B cell (primary cell): ENCODE measurements at regions not wholly inside any gene's neighbourhood (a gene's known extent, or its start where the extent isn't known, plus 50 kb on each side); places are given as distances from the start of the nearest gene placed in this dataset.

Source experiments
- ATAC-seq: fragments of 200-7000 bp; cut with Tn5 transposase; one replicate; pipeline ENCODE4 v1.10.0; 2021; ENCODE audit warnings: low read depth, mild to moderate bottlenecking, moderate number of reproducible peaks, moderate library complexity
- CTCF ChIA-PET: fragments of 350-600 bp; sonication (Branson Sonifier 250); formaldehyde crosslinking; loops from one replicate; lab custom pipeline; 2021; ENCODE audit warnings: antibody characterized with exemption, inconsistent platforms; lab: Charles Lee
- POLR2A ChIA-PET: fragments of 350-600 bp; sonication (Branson Sonifier 250); formaldehyde crosslinking; loops from one replicate; lab custom pipeline; 2021; ENCODE audit warnings: antibody characterized with exemption; lab: Charles Lee
- DNase-seq: peaks from one replicate; pipeline ENCODE4 v3.0.0; 2013
- H2AFZ ChIP-seq: 2 replicates; pipeline ENCODE4 v1.6.1; 2012; ENCODE audit warnings: mild to moderate bottlenecking, low read depth, low read length; ENCODE audit not compliant: insufficient read depth, poor library complexity, severe bottlenecking
- H3K27ac ChIP-seq, 2 donors: 1 replicate in 1 of 2; 2 replicates in 1 of 2; pipeline ENCODE4 v1.5.1; 2012 to 2013; ENCODE audit warnings: low read length in 2 of 2, mild to moderate bottlenecking in 2 of 2, moderate library complexity in 1 of 2
- H3K27me3 ChIP-seq, 4 experiments: fragments of 200-600 bp in 1 of 4; sonication (generic) in 1 of 4; replicated peaks in 1 of 4; 1 replicate in 2 of 4; 2 replicates in 2 of 4; pipeline versions ENCODE4 v1.6.1 to v1.7.0; 2013 to 2016; ENCODE audit warnings: low read length in 3 of 4, mild to moderate bottlenecking in 2 of 4, mixed read lengths in 1 of 4, moderate library complexity in 1 of 4; ENCODE audit not compliant: insufficient read depth in 4 of 4, control insufficient read depth in 3 of 4; ENCODE audit errors: control extremely low read depth in 1 of 4
- H3K36me3 ChIP-seq, 2 experiments: replicated peaks in 1 of 2; 1 replicate in 1 of 2; 2 replicates in 1 of 2; pipeline versions ENCODE4 v1.6.1 to v1.7.1; 2013; ENCODE audit warnings: low read length in 1 of 2; ENCODE audit not compliant: insufficient read depth in 2 of 2, control insufficient read depth in 1 of 2; ENCODE audit errors: control extremely low read depth in 1 of 2, extremely low read depth in 1 of 2
- H3K4me1 ChIP-seq, 2 donors: fragments of 200-600 bp in 1 of 2; sonication (generic) in 1 of 2; 1 replicate in 1 of 2; 2 replicates in 1 of 2; pipeline versions ENCODE4 v1.5.1 to v1.6.1; 2013 to 2017; ENCODE audit warnings: low read length in 2 of 2; ENCODE audit not compliant: control insufficient read depth in 2 of 2, insufficient read depth in 2 of 2
- H3K4me2 ChIP-seq: replicated peaks from 2 replicates; pipeline ENCODE3; 2012; ENCODE audit warnings: mild to moderate bottlenecking, low read depth, low read length; ENCODE audit not compliant: poor library complexity, severe bottlenecking
- H3K4me3 ChIP-seq, 5 experiments: fragments of 200-600 bp in 1 of 5; sonication (generic) in 1 of 5; 1 replicate in 3 of 5; 2 replicates in 2 of 5; pipeline versions ENCODE4 v1.5.1 to v1.7.0; 2011 to 2016; ENCODE audit warnings: low read length in 4 of 5, mild to moderate bottlenecking in 4 of 5, low read depth in 2 of 5, control low read depth in 1 of 5, moderate library complexity in 1 of 5; ENCODE audit not compliant: insufficient read depth in 1 of 5; ENCODE audit errors: control extremely low read depth in 1 of 5, extremely low read depth in 1 of 5
- H3K79me2 ChIP-seq: fragments of 200-600 bp; sonication (generic); one replicate; pipeline ENCODE4 v1.6.0; 2016; ENCODE audit warnings: low read length; ENCODE audit not compliant: control insufficient read depth, insufficient read depth
- H3K9ac ChIP-seq: fragments of 200-600 bp; sonication (generic); 2 replicates; pipeline ENCODE4 v1.6.1; 2017; ENCODE audit warnings: mild to moderate bottlenecking, low read length, moderate library complexity
- H3K9me3 ChIP-seq, 3 donors: one replicate each; pipeline versions ENCODE4 v1.6.1 to v1.7.1; 2013; ENCODE audit warnings: low read length in 2 of 3; ENCODE audit not compliant: control insufficient read depth in 2 of 3, insufficient read depth in 1 of 3; ENCODE audit errors: control extremely low read depth in 1 of 3
- H4K20me1 ChIP-seq: 2 replicates; pipeline ENCODE4 v1.6.0; 2012; ENCODE audit warnings: mild to moderate bottlenecking, low read length; ENCODE audit not compliant: insufficient read depth, control insufficient read depth, poor library complexity, severe bottlenecking
- H3K27ac Mint-ChIP-seq: one replicate; pipeline ENCODE4 v1.8.0; 2021; ENCODE audit warnings: mixed read lengths
- H3K27me3 Mint-ChIP-seq: one replicate; pipeline ENCODE4 v1.8.0; 2021; ENCODE audit warnings: mixed read lengths
- H3K4me1 Mint-ChIP-seq: one replicate; pipeline ENCODE4 v1.8.0; 2021; ENCODE audit warnings: mixed read lengths
- H3K4me3 Mint-ChIP-seq: one replicate; pipeline ENCODE4 v1.8.0; 2021; ENCODE audit warnings: mixed read lengths
- H3K9me3 Mint-ChIP-seq: one replicate; pipeline ENCODE4 v1.8.0; 2022; ENCODE audit warnings: mixed read lengths; ENCODE audit not compliant: insufficient read depth
- EZH2 ChIP-seq: IDR thresholded peaks from 2 replicates; pipeline ENCODE4 v1.6.1; 2012; ENCODE audit warnings: borderline replicate concordance, low read depth, mild to moderate bottlenecking, moderate library complexity, low read length; ENCODE audit not compliant: insufficient read depth, poor library complexity, severe bottlenecking
- WGBS: methylation state at CpG from one replicate; pipeline ENCODE4 v1.1.5; 2013; ENCODE audit warnings: missing lambda C conversion rate; ENCODE audit not compliant: insufficient coverage; 5-methylcytosine and 5-hydroxymethylcytosine counted together
- intact Hi-C: fragments of 100-400 bp; cut with micrococcal nuclease; formaldehyde crosslinking; loops from one replicate; pipeline ENCODE4 v1.10.0; 2022
- TF ChIP-seq, protein P1 (sequence below): fragments of 200-600 bp; IDR thresholded peaks from one replicate; pipeline ENCODE4 v1.8.0; 2022; ENCODE audit warnings: antibody characterized with exemption, mild to moderate bottlenecking

GRCh38 chr13:63864171-63864902 lies 2448.7 kb upstream of the PCDH20 start:
- ATAC-seq (no peak), DNase-seq (no peak)
- Histone ChIP-seq H3K36me3 (no peaks in the 10 kb centered on the region), H3K79me2 (no peaks in the 10 kb centered on the region), H3K27me3 (no peaks in the 10 kb centered on the region), H3K4me3 (no peak overlapping the region), H4K20me1 (no peaks in the 10 kb centered on the region), H3K4me2 (no peak overlapping the region), H3K27ac (no peak overlapping the region), H3K4me1 (no peaks in the 10 kb centered on the region), H3K9me3 (peaks cover 0 to 11% (median 3%) of the 10 kb centered on the region in 3 donors), H2AFZ (no peak overlapping the region), H3K9ac (no peak overlapping the region)
- Mint-ChIP-seq H3K4me1 (no peaks in the 10 kb centered on the region), H3K9me3 (no peaks in the 10 kb centered on the region), H3K4me3 (no peak overlapping the region), H3K27me3 (no peaks in the 10 kb centered on the region), H3K27ac (no peak overlapping the region)
- no peak for TF ChIP-seq EZH2
- TF ChIP-seq, protein P1, sequence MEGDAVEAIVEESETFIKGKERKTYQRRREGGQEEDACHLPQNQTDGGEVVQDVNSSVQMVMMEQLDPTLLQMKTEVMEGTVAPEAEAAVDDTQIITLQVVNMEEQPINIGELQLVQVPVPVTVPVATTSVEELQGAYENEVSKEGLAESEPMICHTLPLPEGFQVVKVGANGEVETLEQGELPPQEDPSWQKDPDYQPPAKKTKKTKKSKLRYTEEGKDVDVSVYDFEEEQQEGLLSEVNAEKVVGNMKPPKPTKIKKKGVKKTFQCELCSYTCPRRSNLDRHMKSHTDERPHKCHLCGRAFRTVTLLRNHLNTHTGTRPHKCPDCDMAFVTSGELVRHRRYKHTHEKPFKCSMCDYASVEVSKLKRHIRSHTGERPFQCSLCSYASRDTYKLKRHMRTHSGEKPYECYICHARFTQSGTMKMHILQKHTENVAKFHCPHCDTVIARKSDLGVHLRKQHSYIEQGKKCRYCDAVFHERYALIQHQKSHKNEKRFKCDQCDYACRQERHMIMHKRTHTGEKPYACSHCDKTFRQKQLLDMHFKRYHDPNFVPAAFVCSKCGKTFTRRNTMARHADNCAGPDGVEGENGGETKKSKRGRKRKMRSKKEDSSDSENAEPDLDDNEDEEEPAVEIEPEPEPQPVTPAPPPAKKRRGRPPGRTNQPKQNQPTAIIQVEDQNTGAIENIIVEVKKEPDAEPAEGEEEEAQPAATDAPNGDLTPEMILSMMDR = no peak
- POLR2A ChIA-PET = no interaction called here
- CTCF ChIA-PET = no interaction called here
- intact Hi-C loops = no loop called here
- 88% methylated on average over 3 of the region's 3 CpGs for WGBS

GRCh38 chr13:63855457-63856118 lies 2439.9 kb upstream of the PCDH20 start:
- WGBS = 83% methylated on average over 5 of the region's 7 CpGs
- ATAC-seq (no peak), DNase-seq (no peak)
- Histone ChIP-seq H3K4me3 (no peak overlapping the region), H3K9me3 (peaks cover 0 to 9% (median 3%) of the 10 kb centered on the region in 3 donors), H3K27me3 (no peaks in the 10 kb centered on the region), H3K9ac (no peak overlapping the region), H3K27ac (no peak overlapping the region), H3K79me2 (no peaks in the 10 kb centered on the region), H2AFZ (no peak overlapping the region), H3K4me1 (no peaks in the 10 kb centered on the region), H3K4me2 (no peak overlapping the region), H4K20me1 (no peaks in the 10 kb centered on the region), H3K36me3 (no peaks in the 10 kb centered on the region)
- CTCF ChIA-PET = no interaction called here
- TF ChIP-seq EZH2 = no peak
- TF ChIP-seq, protein P1 = no peak
- POLR2A ChIA-PET = no interaction called here
- H3K9me3 Mint-ChIP-seq = no peaks in the 10 kb centered on the region
- H3K27me3 Mint-ChIP-seq = no peaks in the 10 kb centered on the region
- intact Hi-C loops = no loop called here
- H3K4me1 Mint-ChIP-seq = no peaks in the 10 kb centered on the region
- H3K4me3 Mint-ChIP-seq = no peak overlapping the region
- H3K27ac Mint-ChIP-seq = no peak overlapping the region
